NT2/D1 (cell line): ENCODE measurements at regions not wholly inside any gene's neighbourhood (a gene's known extent, or its start where the extent isn't known, plus 50 kb on each side); places are given as distances from the start of the nearest gene placed in this dataset.

Experiments used
- SUZ12 ChIP-seq: IDR thresholded peaks from 2 replicates; pipeline ENCODE4 v1.6.1; 2011; ENCODE audit not compliant: insufficient read length, insufficient read depth; ENCODE audit errors: extremely low read depth
- YY1 ChIP-seq: IDR thresholded peaks from 2 replicates; pipeline ENCODE4 v1.6.1; 2011; ENCODE audit not compliant: insufficient read length, insufficient read depth
- ZNF274 ChIP-seq: IDR thresholded peaks from 2 replicates; pipeline ENCODE4 v1.6.1; 2011; ENCODE audit warnings: mild to moderate bottlenecking, low read depth, low read length

DNA sequence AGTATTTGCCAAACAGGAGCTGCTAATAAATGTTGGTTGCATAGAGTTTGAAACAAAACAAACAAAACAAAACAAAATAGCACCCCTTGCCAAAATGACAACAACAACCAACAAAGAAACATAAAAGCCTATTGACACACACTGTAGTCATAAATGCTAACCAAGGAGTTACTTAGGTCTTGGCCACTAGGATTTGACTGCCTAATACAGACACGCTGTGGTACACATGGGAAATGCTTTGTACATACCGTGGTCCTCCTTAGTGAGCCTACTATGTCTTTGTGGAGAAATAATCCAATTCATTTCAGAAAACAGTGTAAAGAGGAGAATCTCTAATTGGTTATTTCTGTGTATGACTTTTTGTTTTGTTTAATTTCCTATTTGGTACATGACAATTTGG lies 53.2 kb upstream of the MTPN start:
- TF ChIP-seq SUZ12 (no peak), ZNF274 (no peak), YY1 (no peak)
